ENCODE measurements at regions not wholly inside any gene's neighbourhood (a gene's known extent, or its start where the extent isn't known, plus 50 kb on each side); places are given as distances from the start of the nearest gene placed in this dataset.

DNA sequence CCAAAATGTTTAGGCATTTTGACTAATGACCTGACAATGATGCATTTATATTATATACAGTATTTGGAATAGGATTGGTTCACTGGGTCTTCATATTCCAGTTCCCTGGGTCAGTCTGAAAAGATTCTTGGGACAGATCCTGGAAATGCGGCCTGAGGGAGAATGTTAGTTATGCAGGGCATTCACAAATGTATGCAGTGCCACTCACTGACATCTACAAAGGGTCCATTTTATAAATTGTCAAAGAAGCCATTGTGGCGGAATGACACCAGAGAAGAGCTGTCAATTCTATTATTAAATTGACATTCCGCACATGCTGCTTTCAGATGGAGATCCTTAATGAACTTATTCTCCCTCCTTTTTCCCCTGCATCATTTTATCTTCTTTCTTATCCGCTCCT lies 176.6 kb downstream of the VGLL3 start:
- TF ChIP-seq BHLHE40 (IDR thresholded peaks at IDR 0.05; ENCODE audit: low read depth, low read length) (no peak), POLR2A (IDR thresholded peaks at IDR 0.05; ENCODE audit: low read depth, low read length) (no peak)
